ENCODE measurements at regions not wholly inside any gene's neighbourhood (a gene's known extent, or its start where the extent isn't known, plus 50 kb on each side); places are given as distances from the start of the nearest gene placed in this dataset.
A peak's percentile ranks its signal among the peaks of the same experiment; 100 is the strongest.

- DNase-seq (ENCODE audit: low read depth in 1 of 2, low spot score in 2 of 2), result peak in 1 of 2 experiments; percentile 44
- no peaks in the 10 kb centered on the region for H3K9me3 ChIP-seq (replicated peaks)
- H3K4me1 ChIP-seq (replicated peaks), result peaks cover 19% of the 10 kb centered on the region
- H3K27ac ChIP-seq, result no peak overlapping the region
- no peaks in the 10 kb centered on the region for H3K36me3 ChIP-seq
- H3K27me3 ChIP-seq (replicated peaks), result no peaks in the 10 kb centered on the region
- H3K4me3 ChIP-seq, result no peak overlapping the region
Measured at GRCh38 chr2:7707723-7708122, 790.5 kb downstream of the RNF144A start.

- Histone ChIP-seq H3K9me3 (replicated peaks) (no peaks in the 10 kb centered on the region; the same call in 1 of the 2 replicates), H3K27ac (no peak overlapping the region), H3K36me3 (no peaks in the 10 kb centered on the region), H3K4me3 (no peak overlapping the region), H3K27me3 (replicated peaks) (no peaks in the 10 kb centered on the region), H3K4me1 (replicated peaks) (peaks cover 19% of the 10 kb centered on the region)
- DNase-seq (ENCODE audit: low read depth in 1 of 2, low spot score in 2 of 2), result no peak
Measured at GRCh38 chr2:7709907-7710306, 792.7 kb downstream of the RNF144A start.

GRCh38 chr2:7711167-7711566, 794.0 kb downstream of the RNF144A start:
- Histone ChIP-seq H3K27ac (no peak overlapping the region), H3K4me1 (replicated peaks) (peaks cover 19% of the 10 kb centered on the region), H3K27me3 (replicated peaks) (no peaks in the 10 kb centered on the region), H3K9me3 (replicated peaks) (no peaks in the 10 kb centered on the region; the same call in 1 of the 2 replicates), H3K36me3 (no peaks in the 10 kb centered on the region), H3K4me3 (no peak overlapping the region)
- no peak for DNase-seq (ENCODE audit: low read depth in 1 of 2, low spot score in 2 of 2)

GRCh38 chr2:7719876-7720275, 802.7 kb downstream of the RNF144A start:
- Histone ChIP-seq H3K27ac (no peak overlapping the region), H3K36me3 (no peaks in the 10 kb centered on the region), H3K27me3 (replicated peaks) (no peaks in the 10 kb centered on the region), H3K4me3 (no peak overlapping the region), H3K9me3 (replicated peaks) (no peaks in the 10 kb centered on the region), H3K4me1 (replicated peaks) (no peaks in the 10 kb centered on the region)
- no peak for DNase-seq (ENCODE audit: low read depth in 1 of 2, low spot score in 2 of 2)

- no peaks in the 10 kb centered on the region for H3K9me3 ChIP-seq (replicated peaks)
- no peaks in the 10 kb centered on the region for H3K27me3 ChIP-seq (replicated peaks)
- no peak overlapping the region for H3K4me3 ChIP-seq
- no peaks in the 10 kb centered on the region for H3K36me3 ChIP-seq
- DNase-seq (ENCODE audit: low read depth in 1 of 2, low spot score in 2 of 2), result no peak
- H3K27ac ChIP-seq, result no peak overlapping the region
- H3K4me1 ChIP-seq (replicated peaks), result no peaks in the 10 kb centered on the region
Measured at GRCh38 chr2:7721413-7721995, 804.3 kb downstream of the RNF144A start.

GRCh38 chr2:7722212-7722910, 805.1 kb downstream of the RNF144A start:
- H3K27ac ChIP-seq, result no peak overlapping the region
- no peaks in the 10 kb centered on the region for H3K36me3 ChIP-seq
- H3K4me1 ChIP-seq (replicated peaks), result no peaks in the 10 kb centered on the region
- DNase-seq (ENCODE audit: low read depth in 1 of 2, low spot score in 2 of 2), result no peak
- H3K4me3 ChIP-seq, result no peak overlapping the region
- H3K27me3 ChIP-seq (replicated peaks), result no peaks in the 10 kb centered on the region
- no peaks in the 10 kb centered on the region for H3K9me3 ChIP-seq (replicated peaks)

GRCh38 chr2:7724336-7724735, 807.1 kb downstream of the RNF144A start:
- H3K36me3 ChIP-seq, result no peaks in the 10 kb centered on the region
- no peaks in the 10 kb centered on the region for H3K9me3 ChIP-seq (replicated peaks)
- no peak for DNase-seq (ENCODE audit: low read depth in 1 of 2, low spot score in 2 of 2)
- no peaks in the 10 kb centered on the region for H3K4me1 ChIP-seq (replicated peaks)
- H3K27ac ChIP-seq, result no peak overlapping the region
- no peaks in the 10 kb centered on the region for H3K27me3 ChIP-seq (replicated peaks)
- H3K4me3 ChIP-seq, result no peak overlapping the region

GRCh38 chr2:7725171-7725849, 808.1 kb downstream of the RNF144A start:
- H3K9me3 ChIP-seq (replicated peaks), result no peaks in the 10 kb centered on the region
- DNase-seq (ENCODE audit: low read depth in 1 of 2, low spot score in 2 of 2), result no peak
- H3K27ac ChIP-seq, result no peak overlapping the region
- no peaks in the 10 kb centered on the region for H3K27me3 ChIP-seq (replicated peaks)
- H3K36me3 ChIP-seq, result no peaks in the 10 kb centered on the region
- no peaks in the 10 kb centered on the region for H3K4me1 ChIP-seq (replicated peaks)
- no peak overlapping the region for H3K4me3 ChIP-seq

- no peak overlapping the region for H3K27ac ChIP-seq
- no peaks in the 10 kb centered on the region for H3K4me1 ChIP-seq (replicated peaks)
- DNase-seq (ENCODE audit: low read depth in 1 of 2, low spot score in 2 of 2), result no peak
- H3K9me3 ChIP-seq (replicated peaks), result no peaks in the 10 kb centered on the region
- no peak overlapping the region for H3K4me3 ChIP-seq
- no peaks in the 10 kb centered on the region for H3K27me3 ChIP-seq (replicated peaks)
- no peaks in the 10 kb centered on the region for H3K36me3 ChIP-seq
Measured at GRCh38 chr2:7725850-7726242, 808.6 kb downstream of the RNF144A start.

- Histone ChIP-seq H3K4me1 (replicated peaks) (no peaks in the 10 kb centered on the region), H3K4me3 (no peak overlapping the region), H3K27me3 (replicated peaks) (no peaks in the 10 kb centered on the region), H3K9me3 (replicated peaks) (no peaks in the 10 kb centered on the region), H3K36me3 (no peaks in the 10 kb centered on the region), H3K27ac (no peak overlapping the region)
- no peak for DNase-seq (ENCODE audit: low read depth in 1 of 2, low spot score in 2 of 2)
Measured at GRCh38 chr2:7726989-7727388, 809.8 kb downstream of the RNF144A start.

- Histone ChIP-seq H3K4me3 (no peak overlapping the region), H3K27me3 (replicated peaks) (no peaks in the 10 kb centered on the region), H3K9me3 (replicated peaks) (no peaks in the 10 kb centered on the region), H3K4me1 (replicated peaks) (no peaks in the 10 kb centered on the region), H3K27ac (no peak overlapping the region), H3K36me3 (no peaks in the 10 kb centered on the region)
- no peak for DNase-seq (ENCODE audit: low read depth in 1 of 2, low spot score in 2 of 2)
Measured at GRCh38 chr2:7728388-7728787, 811.2 kb downstream of the RNF144A start.

- H3K36me3 ChIP-seq, result no peaks in the 10 kb centered on the region
- DNase-seq (ENCODE audit: low read depth in 1 of 2, low spot score in 2 of 2), result peak in 1 of 2 experiments; percentile 11
- H3K4me3 ChIP-seq, result no peak overlapping the region
- H3K27me3 ChIP-seq (replicated peaks), result no peaks in the 10 kb centered on the region
- H3K27ac ChIP-seq, result no peak overlapping the region
- H3K4me1 ChIP-seq (replicated peaks), result no peaks in the 10 kb centered on the region
- H3K9me3 ChIP-seq (replicated peaks), result no peaks in the 10 kb centered on the region
Measured at GRCh38 chr2:7730449-7730848, 813.2 kb downstream of the RNF144A start.

- Histone ChIP-seq H3K27ac (no peak overlapping the region), H3K27me3 (replicated peaks) (no peaks in the 10 kb centered on the region), H3K36me3 (no peaks in the 10 kb centered on the region), H3K9me3 (replicated peaks) (no peaks in the 10 kb centered on the region), H3K4me3 (no peak overlapping the region), H3K4me1 (replicated peaks) (no peaks in the 10 kb centered on the region)
- DNase-seq (ENCODE audit: low read depth in 1 of 2, low spot score in 2 of 2), result no peak
Measured at GRCh38 chr2:7730990-7731389, 813.8 kb downstream of the RNF144A start.

GRCh38 chr2:7732497-7732896, 815.3 kb downstream of the RNF144A start:
- Histone ChIP-seq H3K4me1 (replicated peaks) (no peaks in the 10 kb centered on the region), H3K36me3 (no peaks in the 10 kb centered on the region), H3K9me3 (replicated peaks) (no peaks in the 10 kb centered on the region), H3K4me3 (no peak overlapping the region), H3K27ac (no peak overlapping the region), H3K27me3 (replicated peaks) (no peaks in the 10 kb centered on the region)
- no peak for DNase-seq (ENCODE audit: low read depth in 1 of 2, low spot score in 2 of 2)

Data from SJSA1 (cell line).